ENCODE measurements at regions not wholly inside any gene's neighbourhood (a gene's known extent, or its start where the extent isn't known, plus 50 kb on each side); places are given as distances from the start of the nearest gene placed in this dataset.
"Not testable (repeated sequence)": the region's sequence is repeated elsewhere in the genome, so short reads cannot be mapped to it uniquely, and the experiment has no call there.

- TF ChIP-seq, protein P1, sequence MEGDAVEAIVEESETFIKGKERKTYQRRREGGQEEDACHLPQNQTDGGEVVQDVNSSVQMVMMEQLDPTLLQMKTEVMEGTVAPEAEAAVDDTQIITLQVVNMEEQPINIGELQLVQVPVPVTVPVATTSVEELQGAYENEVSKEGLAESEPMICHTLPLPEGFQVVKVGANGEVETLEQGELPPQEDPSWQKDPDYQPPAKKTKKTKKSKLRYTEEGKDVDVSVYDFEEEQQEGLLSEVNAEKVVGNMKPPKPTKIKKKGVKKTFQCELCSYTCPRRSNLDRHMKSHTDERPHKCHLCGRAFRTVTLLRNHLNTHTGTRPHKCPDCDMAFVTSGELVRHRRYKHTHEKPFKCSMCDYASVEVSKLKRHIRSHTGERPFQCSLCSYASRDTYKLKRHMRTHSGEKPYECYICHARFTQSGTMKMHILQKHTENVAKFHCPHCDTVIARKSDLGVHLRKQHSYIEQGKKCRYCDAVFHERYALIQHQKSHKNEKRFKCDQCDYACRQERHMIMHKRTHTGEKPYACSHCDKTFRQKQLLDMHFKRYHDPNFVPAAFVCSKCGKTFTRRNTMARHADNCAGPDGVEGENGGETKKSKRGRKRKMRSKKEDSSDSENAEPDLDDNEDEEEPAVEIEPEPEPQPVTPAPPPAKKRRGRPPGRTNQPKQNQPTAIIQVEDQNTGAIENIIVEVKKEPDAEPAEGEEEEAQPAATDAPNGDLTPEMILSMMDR (IDR thresholded peaks at IDR 0.05) = 0 out of 2 replicates have a peak, but pooled peaks have one; percentile 4
- no peak for TF ChIP-seq ZFX (IDR thresholded peaks at IDR 0.05; ENCODE audit: borderline replicate concordance)
- no peak overlapping the region for H3K27ac ChIP-seq
These were observed 139.3 kb upstream of the LMNTD1 start for GRCh38 chr12:25692115-25693035.

- TF ChIP-seq ZFX (IDR thresholded peaks at IDR 0.05; ENCODE audit: borderline replicate concordance) = no peak
- TF ChIP-seq, protein P1 (IDR thresholded peaks at IDR 0.05) = no peak
- no peak overlapping the region for H3K27ac ChIP-seq
These were observed 141.0 kb upstream of the LMNTD1 start for GRCh38 chr12:25694072-25694471.

GRCh38 chr12:25695574-25695973 is 142.5 kb upstream of the LMNTD1 start:
- H3K27ac ChIP-seq = no peak overlapping the region
- no peak for TF ChIP-seq ZFX (IDR thresholded peaks at IDR 0.05; ENCODE audit: borderline replicate concordance)

GRCh38 chr12:25698772-25699171 is 145.7 kb upstream of the LMNTD1 start:
- no peak overlapping the region for H3K27ac ChIP-seq

DNA sequence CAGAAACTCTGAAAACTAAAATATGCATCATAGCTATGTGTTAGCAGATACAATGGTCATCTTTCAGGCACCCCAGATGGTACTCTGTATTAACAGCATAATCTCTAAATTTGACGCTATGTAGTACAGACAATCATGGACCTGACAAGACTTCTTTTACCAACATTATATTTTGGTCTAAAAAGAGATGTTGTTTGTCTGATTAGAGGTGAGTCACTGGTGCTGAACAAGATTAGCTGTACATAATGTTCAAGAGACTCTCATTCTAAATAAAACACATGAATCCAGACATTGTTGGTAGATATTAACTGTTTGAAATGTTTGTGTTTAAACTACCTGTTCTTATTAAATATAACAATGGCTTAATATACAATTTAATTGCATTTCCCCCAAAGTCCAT is 146.4 kb upstream of the LMNTD1 start:
- TF ChIP-seq, protein P1 (IDR thresholded peaks at IDR 0.05) = no peak
- TF ChIP-seq ZFX (IDR thresholded peaks at IDR 0.05; ENCODE audit: borderline replicate concordance) = no peak
- no peak overlapping the region for H3K27ac ChIP-seq

More at GRCh38 chr12:25698772-25699171, 145.7 kb upstream of the LMNTD1 start:
- TF ChIP-seq ZFX (IDR thresholded peaks at IDR 0.05; ENCODE audit: borderline replicate concordance) = no peak
- TF ChIP-seq, protein P1 (IDR thresholded peaks at IDR 0.05) = no peak

DNA sequence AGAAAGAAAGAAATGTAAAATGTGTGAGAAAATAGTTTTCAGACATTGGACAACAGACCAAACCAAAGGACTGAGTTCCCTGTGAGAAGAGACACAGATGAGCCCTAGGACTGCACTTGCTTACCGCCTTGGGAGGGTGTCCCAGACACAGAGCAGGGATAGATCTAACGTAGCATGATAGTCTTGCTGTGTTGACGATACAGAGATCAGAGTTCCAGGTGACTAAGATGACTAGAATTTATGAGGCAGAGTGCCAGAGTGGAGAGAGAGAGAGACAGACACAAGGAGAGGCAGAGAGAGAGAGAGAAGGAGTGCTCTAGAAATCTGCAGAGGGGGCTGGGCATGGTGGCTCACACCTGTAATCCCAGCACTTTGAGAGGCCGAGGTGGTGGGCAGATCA is 148.2 kb upstream of the LMNTD1 start:
- TF ChIP-seq ZFX (IDR thresholded peaks at IDR 0.05; ENCODE audit: borderline replicate concordance) = no peak
- TF ChIP-seq, protein P1 (IDR thresholded peaks at IDR 0.05) = no peak
- H3K27ac ChIP-seq = no peak overlapping the region

GRCh38 chr12:25702553-25702952 is 149.5 kb upstream of the LMNTD1 start:
- H3K27ac ChIP-seq = no peak overlapping the region
- no peak for TF ChIP-seq ZFX (IDR thresholded peaks at IDR 0.05; ENCODE audit: borderline replicate concordance)

- H3K27ac ChIP-seq = no peak overlapping the region
- TF ChIP-seq, protein P1 (IDR thresholded peaks at IDR 0.05) = no peak
- TF ChIP-seq ZFX (IDR thresholded peaks at IDR 0.05; ENCODE audit: borderline replicate concordance) = no peak
These were observed 152.2 kb upstream of the LMNTD1 start for GRCh38 chr12:25705261-25705660.

GRCh38 chr12:25706646-25707045 is 153.6 kb upstream of the LMNTD1 start:
- not testable (repeated sequence) for H3K27ac ChIP-seq
